LNCAP (cell line): ENCODE measurements at regions not wholly inside any gene's neighbourhood (a gene's known extent, or its start where the extent isn't known, plus 50 kb on each side); places are given as distances from the start of the nearest gene placed in this dataset.

ENCODE experiments used
- TF ChIP-seq, protein P1 (sequence below): fragments of 450-650 bp; IDR thresholded peaks from 2 replicates; pipeline ENCODE4 v1.5.1; 2017; ENCODE audit warnings: mild to moderate bottlenecking

DNA sequence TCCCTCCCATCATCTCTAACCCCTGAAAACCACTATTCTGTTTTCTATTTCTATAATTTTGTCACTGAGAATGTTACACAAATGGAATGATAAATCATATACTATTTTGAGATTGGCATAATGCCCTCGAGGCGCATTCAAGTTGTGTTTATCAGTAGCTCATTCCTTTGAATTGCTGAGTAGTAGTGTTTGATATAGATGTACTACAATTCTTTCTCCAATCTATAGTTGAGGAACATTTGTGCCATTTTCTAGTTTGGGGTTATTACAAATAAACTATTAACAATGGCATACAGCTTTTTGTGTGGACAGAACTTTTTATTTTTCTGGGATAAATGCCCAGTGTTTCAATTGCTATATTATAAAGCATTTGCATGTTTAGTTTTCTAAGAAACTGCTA is 86.0 kb downstream of the CCR1 start:
- TF ChIP-seq, protein P1, sequence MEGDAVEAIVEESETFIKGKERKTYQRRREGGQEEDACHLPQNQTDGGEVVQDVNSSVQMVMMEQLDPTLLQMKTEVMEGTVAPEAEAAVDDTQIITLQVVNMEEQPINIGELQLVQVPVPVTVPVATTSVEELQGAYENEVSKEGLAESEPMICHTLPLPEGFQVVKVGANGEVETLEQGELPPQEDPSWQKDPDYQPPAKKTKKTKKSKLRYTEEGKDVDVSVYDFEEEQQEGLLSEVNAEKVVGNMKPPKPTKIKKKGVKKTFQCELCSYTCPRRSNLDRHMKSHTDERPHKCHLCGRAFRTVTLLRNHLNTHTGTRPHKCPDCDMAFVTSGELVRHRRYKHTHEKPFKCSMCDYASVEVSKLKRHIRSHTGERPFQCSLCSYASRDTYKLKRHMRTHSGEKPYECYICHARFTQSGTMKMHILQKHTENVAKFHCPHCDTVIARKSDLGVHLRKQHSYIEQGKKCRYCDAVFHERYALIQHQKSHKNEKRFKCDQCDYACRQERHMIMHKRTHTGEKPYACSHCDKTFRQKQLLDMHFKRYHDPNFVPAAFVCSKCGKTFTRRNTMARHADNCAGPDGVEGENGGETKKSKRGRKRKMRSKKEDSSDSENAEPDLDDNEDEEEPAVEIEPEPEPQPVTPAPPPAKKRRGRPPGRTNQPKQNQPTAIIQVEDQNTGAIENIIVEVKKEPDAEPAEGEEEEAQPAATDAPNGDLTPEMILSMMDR, result no peak

- TF ChIP-seq, protein P1, result no peak
Observed at GRCh38 chr3:46120983-46121382, 87.1 kb downstream of the CCR1 start.

- TF ChIP-seq, protein P1, result no peak
Observed at GRCh38 chr3:46119709-46120498, 88.2 kb downstream of the CCR1 start.

GRCh38 chr3:46119253-46119652 is 88.9 kb downstream of the CCR1 start:
- TF ChIP-seq, protein P1, result no peak

- TF ChIP-seq, protein P1, result no peak
Observed at GRCh38 chr3:46116996-46117395, 89.7 kb upstream of the XCR1 start.

- TF ChIP-seq, protein P1, result no peak
Observed at GRCh38 chr3:46114323-46114988, 87.2 kb upstream of the XCR1 start.

DNA sequence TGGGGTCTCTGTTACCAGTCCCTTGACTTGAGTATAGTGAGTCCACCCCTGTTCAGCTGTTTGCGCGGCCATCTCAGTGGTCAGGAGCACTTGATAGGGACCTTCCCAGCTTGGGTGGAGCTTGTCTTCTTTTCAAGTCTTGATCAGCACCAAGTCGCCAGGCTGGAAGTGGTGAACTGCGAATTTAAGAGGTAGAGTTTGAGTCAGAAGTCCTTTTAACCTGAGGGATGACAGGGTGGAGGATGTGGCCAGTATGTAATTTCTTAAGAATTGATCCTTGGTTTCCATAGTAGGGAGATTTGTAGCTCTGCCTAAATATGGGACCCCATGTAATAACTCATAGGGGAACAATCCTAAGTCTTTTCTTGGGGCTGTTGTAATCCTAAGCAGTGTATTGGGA is 86.3 kb upstream of the XCR1 start:
- TF ChIP-seq, protein P1, result no peak
